CD4-positive, alpha-beta T cell (primary cell): ENCODE measurements at regions not wholly inside any gene's neighbourhood (a gene's known extent, or its start where the extent isn't known, plus 50 kb on each side); places are given as distances from the start of the nearest gene placed in this dataset.
"Not testable (repeated sequence)": the region's sequence is repeated elsewhere in the genome, so short reads cannot be mapped to it uniquely, and the experiment has no call there.

Source experiments
- ATAC-seq: fragments of 200-7000 bp; cut with Tn5 transposase; one replicate; pipeline ENCODE4 v1.10.0; 2022; ENCODE audit warnings: mild to moderate bottlenecking; ENCODE audit not compliant: poor library complexity
- CTCF ChIA-PET: fragments of 350-600 bp; sonication (Branson Sonifier 250); formaldehyde crosslinking; loops from one replicate; lab custom pipeline; 2021; ENCODE audit warnings: antibody characterized with exemption, inconsistent platforms; lab: Charles Lee
- POLR2A ChIA-PET: fragments of 350-600 bp; sonication (Branson Sonifier 250); formaldehyde crosslinking; loops from one replicate; lab custom pipeline; 2021; ENCODE audit warnings: antibody characterized with exemption, inconsistent platforms; lab: Charles Lee
- DNase-seq, 14 experiments: peaks; one replicate each; pipeline ENCODE4 v3.0.0-alpha.2; 2013 to 2020; ENCODE audit warnings: mixed read lengths in 2 of 14
- H3K27ac ChIP-seq, 2 donors: one replicate each; pipeline versions ENCODE4 v1.5.1 to v1.7.0; 2013; ENCODE audit warnings: low read length in 2 of 2, low read depth in 1 of 2, mild to moderate bottlenecking in 1 of 2
- H3K27me3 ChIP-seq, 2 experiments: 1 replicate in 1 of 2; 2 replicates in 1 of 2; pipeline versions ENCODE4 v1.6.1 to v1.7.0; 2013; ENCODE audit warnings: low read length in 2 of 2, control low read depth in 1 of 2, mild to moderate bottlenecking in 1 of 2, moderate library complexity in 1 of 2; ENCODE audit not compliant: insufficient read depth in 2 of 2, control insufficient read depth in 1 of 2
- H3K36me3 ChIP-seq: one replicate; pipeline ENCODE4 v1.6.1; 2013; ENCODE audit warnings: low read length, control low read depth; ENCODE audit not compliant: insufficient read depth
- H3K4me1 ChIP-seq: one replicate; pipeline ENCODE4 v1.6.1; 2013; ENCODE audit warnings: low read length, control low read depth; ENCODE audit not compliant: insufficient read depth
- H3K4me3 ChIP-seq: one replicate; pipeline ENCODE4 v1.5.1; 2013; ENCODE audit warnings: mild to moderate bottlenecking, low read length, moderate library complexity
- H3K9me3 ChIP-seq, 2 experiments: 1 replicate in 1 of 2; 2 replicates in 1 of 2; pipeline versions ENCODE4 v1.6.1 to v1.7.0; 2013; ENCODE audit warnings: low read length in 2 of 2, mild to moderate bottlenecking in 2 of 2, control low read depth in 1 of 2, moderate library complexity in 1 of 2; ENCODE audit not compliant: control insufficient read depth in 1 of 2, insufficient read depth in 1 of 2
- H3K27ac Mint-ChIP-seq: one replicate; pipeline ENCODE4 v1.8.0; 2020; ENCODE audit warnings: mixed read lengths
- H3K27me3 Mint-ChIP-seq: one replicate; pipeline ENCODE4 v1.8.0; 2021; ENCODE audit warnings: mixed read lengths
- H3K36me3 Mint-ChIP-seq: one replicate; pipeline ENCODE4 v1.8.0; 2021; ENCODE audit warnings: low read depth, mixed read lengths
- H3K4me1 Mint-ChIP-seq: one replicate; pipeline ENCODE4 v1.8.0; 2021; ENCODE audit warnings: low read depth, mixed read lengths
- H3K4me3 Mint-ChIP-seq: one replicate; pipeline ENCODE4 v1.8.0; 2020; ENCODE audit warnings: mild to moderate bottlenecking, mixed read lengths
- H3K9me3 Mint-ChIP-seq: one replicate; pipeline ENCODE4 v1.8.0; 2020; ENCODE audit warnings: mixed read lengths
- intact Hi-C, 2 experiments: fragments of 100-400 bp; cut with DNase I in 1 of 2; cut with micrococcal nuclease in 1 of 2; formaldehyde crosslinking; loops; one replicate each; pipeline versions ENCODE4 v1.15.1 to v1.9.0; 2023 to 2025; cut with DNase I, micrococcal nuclease
- TF ChIP-seq, protein P1 (sequence below): fragments of 200-600 bp; IDR thresholded peaks from one replicate; pipeline ENCODE4 v1.8.0; 2022; ENCODE audit warnings: antibody characterized with exemption, mild to moderate bottlenecking

- H3K36me3 ChIP-seq, ATAC-seq, CTCF ChIA-PET, H3K4me1 Mint-ChIP-seq, intact Hi-C loops, H3K27ac ChIP-seq, H3K27ac Mint-ChIP-seq, H3K4me3 ChIP-seq, H3K4me3 Mint-ChIP-seq, POLR2A ChIA-PET, H3K27me3 Mint-ChIP-seq, H3K36me3 Mint-ChIP-seq, H3K4me1 ChIP-seq, H3K27me3 ChIP-seq, DNase-seq, H3K9me3 ChIP-seq: not testable (repeated sequence)
- peaks cover 12% of the 10 kb centered on the region for H3K9me3 Mint-ChIP-seq
Observed at GRCh38 chr3:75840160-75840559, 54.8 kb upstream of the ZNF717 start.

- H3K4me1 ChIP-seq, H3K9me3 ChIP-seq, H3K27me3 ChIP-seq, H3K27me3 Mint-ChIP-seq, H3K36me3 ChIP-seq, intact Hi-C loops, POLR2A ChIA-PET, CTCF ChIA-PET, DNase-seq, H3K36me3 Mint-ChIP-seq, H3K27ac Mint-ChIP-seq, H3K4me3 Mint-ChIP-seq, H3K9me3 Mint-ChIP-seq, ATAC-seq, H3K4me3 ChIP-seq, H3K4me1 Mint-ChIP-seq, H3K27ac ChIP-seq: not testable (repeated sequence)
Observed at GRCh38 chr3:75850301-75851008, 65.1 kb upstream of the ZNF717 start.

GRCh38 chr3:75863130-75863529 is 77.8 kb upstream of the ZNF717 start:
- Histone ChIP-seq H3K27me3 (no peaks in the 10 kb centered on the region), H3K27ac (no peak overlapping the region), H3K9me3 (peaks cover 5% of the 10 kb centered on the region in 2 experiments), H3K4me1 (no peaks in the 10 kb centered on the region), H3K4me3 (no peak overlapping the region), H3K36me3 (no peaks in the 10 kb centered on the region)
- H3K4me3 Mint-ChIP-seq = no peak overlapping the region
- H3K36me3 Mint-ChIP-seq = no peaks in the 10 kb centered on the region
- ATAC-seq (no peak), DNase-seq (no peak)
- no peaks in the 10 kb centered on the region for H3K4me1 Mint-ChIP-seq
- intact Hi-C loops = no loop called here
- peaks cover 21% of the 10 kb centered on the region for H3K9me3 Mint-ChIP-seq
- H3K27ac Mint-ChIP-seq = no peak overlapping the region
- TF ChIP-seq, protein P1, sequence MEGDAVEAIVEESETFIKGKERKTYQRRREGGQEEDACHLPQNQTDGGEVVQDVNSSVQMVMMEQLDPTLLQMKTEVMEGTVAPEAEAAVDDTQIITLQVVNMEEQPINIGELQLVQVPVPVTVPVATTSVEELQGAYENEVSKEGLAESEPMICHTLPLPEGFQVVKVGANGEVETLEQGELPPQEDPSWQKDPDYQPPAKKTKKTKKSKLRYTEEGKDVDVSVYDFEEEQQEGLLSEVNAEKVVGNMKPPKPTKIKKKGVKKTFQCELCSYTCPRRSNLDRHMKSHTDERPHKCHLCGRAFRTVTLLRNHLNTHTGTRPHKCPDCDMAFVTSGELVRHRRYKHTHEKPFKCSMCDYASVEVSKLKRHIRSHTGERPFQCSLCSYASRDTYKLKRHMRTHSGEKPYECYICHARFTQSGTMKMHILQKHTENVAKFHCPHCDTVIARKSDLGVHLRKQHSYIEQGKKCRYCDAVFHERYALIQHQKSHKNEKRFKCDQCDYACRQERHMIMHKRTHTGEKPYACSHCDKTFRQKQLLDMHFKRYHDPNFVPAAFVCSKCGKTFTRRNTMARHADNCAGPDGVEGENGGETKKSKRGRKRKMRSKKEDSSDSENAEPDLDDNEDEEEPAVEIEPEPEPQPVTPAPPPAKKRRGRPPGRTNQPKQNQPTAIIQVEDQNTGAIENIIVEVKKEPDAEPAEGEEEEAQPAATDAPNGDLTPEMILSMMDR = no peak
- ChIA-PET CTCF (no interaction called here), POLR2A (no interaction called here)
- H3K27me3 Mint-ChIP-seq = no peaks in the 10 kb centered on the region

GRCh38 chr3:75863878-75864277 is 78.5 kb upstream of the ZNF717 start:
- no peaks in the 10 kb centered on the region for H3K36me3 ChIP-seq
- Mint-ChIP-seq H3K9me3 (peaks cover 19% of the 10 kb centered on the region), H3K27ac (no peak overlapping the region), H3K4me3 (no peak overlapping the region), H3K36me3 (no peaks in the 10 kb centered on the region), H3K27me3 (no peaks in the 10 kb centered on the region), H3K4me1 (no peaks in the 10 kb centered on the region)
- CTCF ChIA-PET = no interaction called here
- H3K4me1 ChIP-seq = no peaks in the 10 kb centered on the region
- POLR2A ChIA-PET = no interaction called here
- H3K27me3 ChIP-seq = no peaks in the 10 kb centered on the region
- ATAC-seq (no peak), DNase-seq (no peak)
- H3K27ac ChIP-seq = no peak overlapping the region
- intact Hi-C loops = no loop called here
- TF ChIP-seq, protein P1 = no peak
- H3K4me3 ChIP-seq = no peak overlapping the region
- H3K9me3 ChIP-seq = peaks cover 5% of the 10 kb centered on the region in 2 experiments

- H3K27me3 Mint-ChIP-seq, H3K36me3 Mint-ChIP-seq, H3K9me3 ChIP-seq, intact Hi-C loops, H3K9me3 Mint-ChIP-seq, H3K4me3 ChIP-seq, H3K4me1 ChIP-seq, POLR2A ChIA-PET, H3K36me3 ChIP-seq, H3K27me3 ChIP-seq, H3K27ac Mint-ChIP-seq, ATAC-seq, H3K27ac ChIP-seq, H3K4me1 Mint-ChIP-seq, H3K4me3 Mint-ChIP-seq, DNase-seq, CTCF ChIA-PET: not testable (repeated sequence)
Observed at GRCh38 chr3:75883719-75884118, 98.4 kb upstream of the ZNF717 start.
